ENCODE measurements at regions not wholly inside any gene's neighbourhood (a gene's known extent, or its start where the extent isn't known, plus 50 kb on each side); places are given as distances from the start of the nearest gene placed in this dataset.

DNA sequence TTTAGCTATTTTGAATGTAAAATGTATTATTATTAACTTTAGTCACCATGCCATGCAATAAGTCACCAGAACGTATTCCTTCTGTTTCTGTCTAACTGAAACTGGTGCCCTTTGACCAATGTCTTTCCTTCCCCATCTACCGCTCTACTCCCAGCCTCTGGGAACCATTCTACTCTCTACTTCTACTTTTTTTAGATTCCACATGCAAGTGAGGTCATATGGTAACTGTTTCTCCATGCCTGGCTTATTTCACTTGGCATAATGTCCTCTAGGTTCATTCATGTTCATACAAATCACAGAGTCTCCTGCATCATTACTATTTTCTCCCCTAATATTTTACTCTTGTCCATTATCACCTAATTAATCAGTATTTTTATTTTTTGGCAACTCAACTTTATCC is 160.1 kb downstream of the TMX1 start:
- no peaks in the 10 kb centered on the region for H3K79me2 ChIP-seq (ENCODE audit: low read depth)
- no TSS peak for BruUV-seq (replicated peaks)
- H3K4me2 ChIP-seq: no peak overlapping the region
- H3K4me3 ChIP-seq: no peak overlapping the region
- peaks cover 4% of the 10 kb centered on the region; the same call in 1 of the 2 replicates for H3K9me3 ChIP-seq (ENCODE audit: insufficient read depth, low read depth)
- ChIA-PET CTCF (no interaction called here), POLR2A (ENCODE audit: unreplicated experiment) (no interaction called here)
- H3F3A ChIP-seq (ENCODE audit: insufficient read depth, low read depth): peaks cover 31% of the 10 kb centered on the region
- no peak overlapping the region for H2AFZ ChIP-seq
- H3K27me3 ChIP-seq (ENCODE audit: insufficient read depth, low read depth): no peaks in the 10 kb centered on the region
- H3K36me3 ChIP-seq (ENCODE audit: low read depth): no peaks in the 10 kb centered on the region
- no peak for DNase-seq
- intact Hi-C loops (cut with micrococcal nuclease; ENCODE audit: unreplicated experiment): no loop called here
- no peak overlapping the region for H3K27ac ChIP-seq
- no peak for TF ChIP-seq EZH2 (IDR thresholded peaks at IDR 0.05; ENCODE audit: low read depth)
- H3K4me1 ChIP-seq (replicated peaks; ENCODE audit: insufficient read depth): peaks cover 48% of the 10 kb centered on the region
- H3K9me2 ChIP-seq (ENCODE audit: insufficient read depth): no peaks in the 10 kb centered on the region
- H4K20me1 ChIP-seq (ENCODE audit: insufficient read depth): no peaks in the 10 kb centered on the region

GRCh38 chr14:51401272-51401671 is 161.2 kb downstream of the TMX1 start:
- no peak for DNase-seq
- H3K9me2 ChIP-seq (ENCODE audit: insufficient read depth): no peaks in the 10 kb centered on the region
- no peak overlapping the region for H3K4me2 ChIP-seq
- peaks cover 37% of the 10 kb centered on the region for H3K4me1 ChIP-seq (replicated peaks; ENCODE audit: insufficient read depth)
- POLR2A ChIA-PET (ENCODE audit: unreplicated experiment): no interaction called here
- TF ChIP-seq, protein P1, sequence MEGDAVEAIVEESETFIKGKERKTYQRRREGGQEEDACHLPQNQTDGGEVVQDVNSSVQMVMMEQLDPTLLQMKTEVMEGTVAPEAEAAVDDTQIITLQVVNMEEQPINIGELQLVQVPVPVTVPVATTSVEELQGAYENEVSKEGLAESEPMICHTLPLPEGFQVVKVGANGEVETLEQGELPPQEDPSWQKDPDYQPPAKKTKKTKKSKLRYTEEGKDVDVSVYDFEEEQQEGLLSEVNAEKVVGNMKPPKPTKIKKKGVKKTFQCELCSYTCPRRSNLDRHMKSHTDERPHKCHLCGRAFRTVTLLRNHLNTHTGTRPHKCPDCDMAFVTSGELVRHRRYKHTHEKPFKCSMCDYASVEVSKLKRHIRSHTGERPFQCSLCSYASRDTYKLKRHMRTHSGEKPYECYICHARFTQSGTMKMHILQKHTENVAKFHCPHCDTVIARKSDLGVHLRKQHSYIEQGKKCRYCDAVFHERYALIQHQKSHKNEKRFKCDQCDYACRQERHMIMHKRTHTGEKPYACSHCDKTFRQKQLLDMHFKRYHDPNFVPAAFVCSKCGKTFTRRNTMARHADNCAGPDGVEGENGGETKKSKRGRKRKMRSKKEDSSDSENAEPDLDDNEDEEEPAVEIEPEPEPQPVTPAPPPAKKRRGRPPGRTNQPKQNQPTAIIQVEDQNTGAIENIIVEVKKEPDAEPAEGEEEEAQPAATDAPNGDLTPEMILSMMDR (conservative IDR thresholded peaks at IDR 0.05): no peak
- TF ChIP-seq EZH2 (IDR thresholded peaks at IDR 0.05; ENCODE audit: low read depth): no peak
- H2AFZ ChIP-seq: no peak overlapping the region
- CTCF ChIA-PET: no interaction called here
- no peaks in the 10 kb centered on the region for H4K20me1 ChIP-seq (ENCODE audit: insufficient read depth)
- no peak overlapping the region for H3K27ac ChIP-seq
- H3F3A ChIP-seq (ENCODE audit: insufficient read depth, low read depth): peaks cover 19% of the 10 kb centered on the region
- H3K9me3 ChIP-seq (ENCODE audit: insufficient read depth, low read depth): peaks cover 4% of the 10 kb centered on the region; the same call in 1 of the 2 replicates
- BruUV-seq (replicated peaks): no TSS peak
- no peaks in the 10 kb centered on the region for H3K27me3 ChIP-seq (ENCODE audit: insufficient read depth, low read depth)
- no peaks in the 10 kb centered on the region for H3K36me3 ChIP-seq (ENCODE audit: low read depth)
- H3K79me2 ChIP-seq (ENCODE audit: low read depth): no peaks in the 10 kb centered on the region
- intact Hi-C loops (cut with micrococcal nuclease; ENCODE audit: unreplicated experiment): no loop called here
- H3K4me3 ChIP-seq: no peak overlapping the region

DNA sequence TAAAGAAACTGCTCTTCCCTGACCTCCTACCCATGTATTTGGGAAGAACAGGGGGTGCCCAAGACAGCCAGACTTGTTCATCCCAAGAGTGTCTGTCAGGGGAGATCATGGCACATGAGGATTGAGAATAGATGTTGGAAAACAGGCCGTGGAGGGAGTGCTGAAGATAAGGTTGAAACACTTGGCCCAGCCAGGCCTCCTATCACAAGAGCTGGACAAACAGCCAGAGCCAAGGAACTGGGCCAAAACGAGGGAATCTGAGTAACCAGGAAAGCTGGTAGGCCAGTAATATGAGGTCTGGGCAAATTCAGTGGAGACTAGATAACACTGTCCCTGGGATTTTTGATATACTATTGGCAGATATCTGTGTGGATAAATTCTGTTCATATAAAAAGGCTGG is 161.7 kb downstream of the TMX1 start:
- intact Hi-C loops (cut with micrococcal nuclease; ENCODE audit: unreplicated experiment): no loop called here
- TF ChIP-seq EZH2 (IDR thresholded peaks at IDR 0.05; ENCODE audit: low read depth): no peak
- Histone ChIP-seq H3K36me3 (ENCODE audit: low read depth) (no peaks in the 10 kb centered on the region), H4K20me1 (ENCODE audit: insufficient read depth) (no peaks in the 10 kb centered on the region), H3K27ac (no peak overlapping the region), H2AFZ (no peak overlapping the region), H3K4me2 (no peak overlapping the region), H3F3A (ENCODE audit: insufficient read depth, low read depth) (peaks cover 15% of the 10 kb centered on the region), H3K79me2 (ENCODE audit: low read depth) (no peaks in the 10 kb centered on the region), H3K9me2 (ENCODE audit: insufficient read depth) (no peaks in the 10 kb centered on the region), H3K4me3 (no peak overlapping the region), H3K27me3 (ENCODE audit: insufficient read depth, low read depth) (no peaks in the 10 kb centered on the region), H3K4me1 (replicated peaks; ENCODE audit: insufficient read depth) (peaks cover 32% of the 10 kb centered on the region), H3K9me3 (ENCODE audit: insufficient read depth, low read depth) (peaks cover 4% of the 10 kb centered on the region; the same call in 1 of the 2 replicates)
- BruUV-seq (replicated peaks): no TSS peak
- no peak for DNase-seq
- POLR2A ChIA-PET (ENCODE audit: unreplicated experiment): no interaction called here
- CTCF ChIA-PET: no interaction called here

- BruUV-seq (replicated peaks): no TSS peak
- POLR2A ChIA-PET (ENCODE audit: unreplicated experiment): no interaction called here
- Histone ChIP-seq H4K20me1 (ENCODE audit: insufficient read depth) (no peaks in the 10 kb centered on the region), H3K4me3 (no peak overlapping the region), H3F3A (ENCODE audit: insufficient read depth, low read depth) (no peaks in the 10 kb centered on the region), H3K79me2 (ENCODE audit: low read depth) (no peaks in the 10 kb centered on the region), H3K9me3 (ENCODE audit: insufficient read depth, low read depth) (no peaks in the 10 kb centered on the region), H3K27me3 (ENCODE audit: insufficient read depth, low read depth) (no peaks in the 10 kb centered on the region), H3K36me3 (ENCODE audit: low read depth) (no peaks in the 10 kb centered on the region), H3K9me2 (ENCODE audit: insufficient read depth) (no peaks in the 10 kb centered on the region), H2AFZ (no peak overlapping the region), H3K4me2 (no peak overlapping the region), H3K27ac (no peak overlapping the region), H3K4me1 (replicated peaks; ENCODE audit: insufficient read depth) (no peaks in the 10 kb centered on the region)
- intact Hi-C loops (cut with micrococcal nuclease; ENCODE audit: unreplicated experiment): no loop called here
- TF ChIP-seq, protein P1 (conservative IDR thresholded peaks at IDR 0.05): no peak
- TF ChIP-seq EZH2 (IDR thresholded peaks at IDR 0.05; ENCODE audit: low read depth): no peak
- DNase-seq: no peak
- CTCF ChIA-PET: no interaction called here
These were observed 170.8 kb downstream of the TMX1 start for GRCh38 chr14:51410897-51411296.

Measured in PC-9 (cell line).